EL (cell line): ENCODE measurements at regions not wholly inside any gene's neighbourhood (a gene's known extent, or its start where the extent isn't known, plus 50 kb on each side); places are given as distances from the start of the nearest gene placed in this dataset.
"Not testable (repeated sequence)": the region's sequence is repeated elsewhere in the genome, so short reads cannot be mapped to it uniquely, and the experiment has no call there.

Experiments used
- DNase-seq: peaks from one replicate; pipeline ENCODE4 v3.0.0-alpha.2; 2016

DNA sequence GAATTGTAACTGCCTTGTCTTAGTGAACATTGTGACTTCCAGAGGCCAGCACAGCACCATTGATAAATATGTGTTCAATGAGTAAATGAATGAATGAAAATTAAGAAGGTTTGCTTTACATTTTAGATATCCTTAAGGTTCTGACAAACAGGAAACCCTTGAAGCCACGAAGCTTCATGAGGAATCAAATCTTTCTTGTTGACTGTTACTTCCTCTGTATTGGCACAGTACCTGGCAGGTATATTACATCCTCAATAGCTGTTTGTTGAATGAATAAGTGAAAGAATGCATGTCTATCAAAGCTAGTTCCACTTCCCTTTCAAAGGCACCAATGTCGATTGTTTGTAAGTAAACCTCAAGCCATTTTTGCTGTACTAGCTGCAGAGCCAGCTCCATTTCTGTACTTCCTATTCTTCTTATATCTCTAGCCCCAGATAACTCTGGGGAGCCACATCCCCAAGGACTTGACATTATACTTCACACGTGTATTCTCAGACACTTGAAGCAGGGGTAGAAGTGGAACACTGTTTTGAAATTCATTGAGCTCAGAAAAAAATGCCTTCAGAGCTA, 140.3 kb upstream of the RAG2 start:
- no peak for DNase-seq

DNA sequence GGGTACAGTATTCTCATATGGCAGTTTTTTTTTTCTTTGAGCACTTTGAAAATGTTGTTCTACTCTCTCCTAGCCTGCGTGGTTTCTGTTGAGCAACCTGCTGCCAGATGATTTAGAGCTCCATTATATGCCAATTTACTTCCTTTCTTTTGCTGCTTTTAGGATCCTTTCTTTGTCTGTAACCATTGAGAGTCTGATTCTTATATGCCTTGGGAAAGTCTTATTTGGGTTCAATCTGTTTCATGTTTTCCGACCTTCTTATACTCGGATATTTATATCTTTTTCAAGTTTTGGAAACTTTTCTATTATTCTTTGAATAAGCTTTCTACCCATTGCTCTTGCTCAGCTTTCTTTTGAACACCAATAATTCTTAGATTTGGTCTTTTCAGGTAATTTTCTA, 138.1 kb upstream of the RAG2 start:
- no peak for DNase-seq

DNA sequence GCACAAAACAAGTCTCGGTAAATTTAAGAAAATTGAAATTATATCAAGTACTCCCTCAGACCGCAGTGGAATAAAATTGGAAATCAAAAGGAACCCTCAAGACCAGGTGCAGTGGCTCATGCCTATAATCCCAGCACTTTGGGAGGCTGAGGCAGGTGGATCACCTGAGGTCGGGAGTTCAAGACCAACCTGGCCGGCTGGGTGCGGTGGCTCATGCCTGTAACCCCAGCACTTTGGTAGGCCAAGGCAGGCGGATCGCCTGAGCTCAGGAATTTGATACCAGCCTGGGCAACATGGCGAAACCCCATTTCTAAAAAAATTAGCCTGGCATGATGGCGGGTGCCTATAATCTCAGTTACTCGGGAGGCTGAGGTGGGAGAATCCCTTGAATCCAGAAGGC, 135.7 kb upstream of the RAG2 start:
- DNase-seq, result not testable (repeated sequence)

DNA sequence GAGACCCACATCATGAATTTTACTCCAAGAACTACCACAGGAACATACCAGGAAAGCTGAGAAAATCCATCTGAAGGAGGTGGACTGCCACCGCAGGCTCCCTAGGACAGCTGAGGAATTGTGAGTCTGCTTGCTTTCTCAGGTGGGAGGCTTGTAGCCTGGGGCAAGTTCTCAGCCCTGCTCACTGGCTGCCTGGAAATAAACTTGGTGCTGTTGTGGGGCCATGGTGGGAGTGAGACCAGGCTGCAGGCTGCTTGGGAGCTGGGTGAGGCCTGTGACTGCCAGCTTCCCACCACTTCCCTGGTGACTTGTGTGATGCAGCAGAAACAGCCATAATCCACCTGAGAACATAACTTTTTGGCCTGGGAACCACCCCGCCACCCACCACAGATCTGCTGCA, 132.7 kb upstream of the RAG2 start:
- no peak for DNase-seq

DNA sequence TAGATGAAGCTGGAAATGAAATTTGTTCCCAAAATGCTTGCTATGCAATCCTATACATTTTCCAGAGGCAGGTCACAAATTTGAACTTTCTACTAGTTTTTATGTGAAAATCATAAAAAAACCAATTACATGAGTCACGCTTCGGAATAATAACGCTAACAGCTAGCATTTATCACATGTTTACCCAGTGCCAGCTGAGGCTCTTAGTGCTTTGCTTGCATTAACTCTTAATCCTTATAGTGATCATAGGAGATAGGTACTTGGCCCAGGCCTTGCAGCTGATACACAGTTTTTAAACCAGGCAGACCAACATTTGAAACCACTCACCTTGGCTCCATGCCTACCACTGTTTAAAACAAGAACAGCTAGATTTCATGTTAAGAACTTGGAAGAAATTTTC, 131.8 kb upstream of the RAG2 start:
- DNase-seq, result no peak

DNA sequence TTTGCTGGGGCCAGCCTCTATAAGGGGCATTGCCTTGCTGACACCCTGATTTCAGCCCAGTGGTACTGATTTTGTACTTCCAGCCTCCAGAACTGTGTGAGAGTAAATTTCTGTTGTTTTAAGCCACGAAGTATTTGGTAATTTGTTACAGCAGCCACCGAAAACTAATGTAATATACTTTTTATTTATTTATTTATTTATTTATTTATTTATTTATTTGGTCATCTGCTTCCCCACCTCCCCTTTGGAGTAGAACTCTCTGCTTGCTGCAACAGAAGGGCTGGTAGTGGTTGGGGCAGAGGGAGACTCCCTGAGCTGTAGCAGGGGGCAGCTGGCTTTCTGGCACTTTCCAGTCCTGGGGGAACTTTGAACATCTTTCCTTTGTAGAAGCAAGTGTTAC, 128.4 kb upstream of the RAG2 start:
- DNase-seq, result no peak

DNA sequence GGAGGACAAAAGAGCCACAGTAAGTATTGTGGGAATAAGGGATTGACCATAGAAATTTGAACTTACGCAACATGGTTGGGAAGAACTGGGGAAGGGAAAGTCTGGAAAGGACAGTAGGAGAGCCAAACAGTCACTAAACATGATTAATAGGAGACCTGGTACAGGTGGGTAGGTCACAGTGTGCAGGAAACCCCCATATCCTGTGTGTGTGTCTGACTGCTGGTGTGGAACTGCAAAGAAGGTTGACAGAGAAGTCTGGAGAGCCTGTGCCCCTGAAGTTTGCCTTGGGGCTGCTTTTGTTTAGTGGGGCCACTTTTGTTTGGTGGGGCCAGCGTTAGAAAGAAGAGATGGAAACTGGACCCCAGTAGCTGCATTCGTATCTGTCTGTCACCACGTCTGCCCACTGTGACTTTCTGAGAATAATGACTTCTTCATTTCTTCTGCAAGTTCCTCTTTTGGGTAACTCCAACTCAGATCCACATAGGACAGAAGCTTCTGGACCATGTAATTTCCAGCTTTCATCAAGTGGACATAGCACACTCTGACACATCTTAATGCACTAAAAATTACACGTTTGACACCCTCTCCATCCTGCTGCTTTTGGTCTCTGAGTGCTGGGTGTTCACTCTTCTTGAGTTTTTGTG, 126.8 kb upstream of the RAG2 start:
- DNase-seq, result no peak

DNA sequence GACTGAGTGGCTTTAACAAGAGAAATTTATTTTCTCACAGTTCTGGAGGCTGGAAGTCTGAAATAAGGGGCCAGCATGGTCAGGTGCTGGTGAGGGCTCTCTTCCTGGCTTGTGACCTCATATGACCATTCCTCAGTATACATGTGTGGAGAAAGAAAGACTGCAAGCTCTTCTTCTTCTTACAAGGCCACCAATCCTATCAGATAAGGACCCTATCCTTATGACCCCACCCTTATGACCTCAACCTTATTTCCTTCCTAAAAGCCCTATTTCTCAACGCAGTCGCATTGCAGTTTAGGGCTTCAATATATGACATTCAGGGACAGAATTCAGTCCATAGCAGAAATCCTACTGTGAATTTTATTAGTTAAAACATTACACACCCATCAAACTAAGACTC, 124.4 kb upstream of the RAG2 start:
- DNase-seq, result no peak

DNA sequence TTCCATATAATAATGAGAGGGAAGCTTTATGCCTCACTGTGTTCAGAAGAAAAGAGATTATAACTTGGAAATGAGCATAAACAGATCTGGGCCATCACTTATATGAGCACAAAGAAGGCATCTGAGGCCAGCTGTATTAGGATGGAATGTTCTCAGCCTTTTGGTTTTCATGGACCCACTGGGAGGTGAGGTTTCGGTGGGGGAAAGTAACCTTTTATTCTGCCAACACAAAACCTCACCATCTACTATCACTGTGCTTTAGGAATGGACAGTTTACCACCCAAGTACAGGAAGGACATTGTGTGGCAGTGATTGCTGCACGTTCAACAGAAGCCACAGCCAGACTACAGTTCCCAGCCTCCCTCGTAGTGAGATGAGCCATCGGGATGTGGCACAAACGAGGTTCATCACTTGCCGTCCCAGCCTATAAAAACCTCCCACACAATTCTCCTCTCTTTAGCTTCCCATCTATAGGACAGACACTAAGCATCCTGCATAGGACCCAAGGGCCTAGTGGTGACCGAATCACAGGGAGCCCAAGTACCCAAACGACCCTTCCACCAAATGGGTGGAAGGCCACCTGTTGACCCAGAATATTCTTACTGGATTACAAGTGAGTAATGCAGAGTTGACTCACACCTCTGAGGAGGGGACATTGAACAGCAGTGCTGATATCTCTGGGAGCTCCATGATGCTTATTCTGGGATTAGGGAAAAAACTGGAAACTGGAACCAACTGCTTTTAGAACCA, 121.5 kb upstream of the RAG2 start:
- DNase-seq, result no peak

DNA sequence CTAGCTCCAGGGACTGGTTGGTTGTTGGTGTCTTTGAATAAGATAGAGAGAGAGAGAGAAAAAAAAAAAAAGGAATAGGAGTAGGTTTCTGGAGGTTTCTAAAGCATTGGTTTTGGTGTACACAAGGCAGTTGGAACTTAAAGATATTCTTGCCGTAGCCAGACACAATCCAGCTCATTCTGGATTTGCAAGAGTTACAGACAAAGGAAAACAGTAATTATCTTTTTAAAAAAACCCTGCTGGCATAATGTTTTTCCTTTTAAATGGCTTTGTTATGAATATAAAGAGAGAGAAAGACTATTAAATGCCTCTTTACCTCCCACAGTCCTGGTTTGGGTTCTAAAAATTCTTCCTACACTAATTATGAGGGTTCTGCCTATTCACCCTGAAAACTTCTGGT, 120.4 kb upstream of the RAG2 start:
- DNase-seq, result no peak

DNA sequence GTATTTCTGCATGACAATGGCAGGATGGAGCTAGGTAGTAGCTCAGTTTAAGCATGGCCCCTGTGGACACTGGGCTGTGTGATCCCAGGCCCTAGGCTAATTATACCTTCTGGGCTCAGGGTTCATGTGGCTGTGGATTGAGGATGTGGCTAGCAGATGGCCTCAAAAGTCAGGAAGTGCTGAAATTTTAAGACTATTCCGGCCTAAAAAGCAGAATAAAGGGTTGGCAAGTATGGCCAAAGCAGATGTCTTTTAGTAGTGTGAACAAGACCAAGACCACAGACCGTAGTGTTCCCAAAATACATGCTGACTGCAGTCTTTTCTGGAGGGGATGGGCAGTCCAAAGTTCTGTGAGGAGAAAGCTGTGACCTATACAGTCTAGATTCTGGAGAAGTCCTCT, 115.7 kb upstream of the RAG2 start:
- DNase-seq, result no peak

DNA sequence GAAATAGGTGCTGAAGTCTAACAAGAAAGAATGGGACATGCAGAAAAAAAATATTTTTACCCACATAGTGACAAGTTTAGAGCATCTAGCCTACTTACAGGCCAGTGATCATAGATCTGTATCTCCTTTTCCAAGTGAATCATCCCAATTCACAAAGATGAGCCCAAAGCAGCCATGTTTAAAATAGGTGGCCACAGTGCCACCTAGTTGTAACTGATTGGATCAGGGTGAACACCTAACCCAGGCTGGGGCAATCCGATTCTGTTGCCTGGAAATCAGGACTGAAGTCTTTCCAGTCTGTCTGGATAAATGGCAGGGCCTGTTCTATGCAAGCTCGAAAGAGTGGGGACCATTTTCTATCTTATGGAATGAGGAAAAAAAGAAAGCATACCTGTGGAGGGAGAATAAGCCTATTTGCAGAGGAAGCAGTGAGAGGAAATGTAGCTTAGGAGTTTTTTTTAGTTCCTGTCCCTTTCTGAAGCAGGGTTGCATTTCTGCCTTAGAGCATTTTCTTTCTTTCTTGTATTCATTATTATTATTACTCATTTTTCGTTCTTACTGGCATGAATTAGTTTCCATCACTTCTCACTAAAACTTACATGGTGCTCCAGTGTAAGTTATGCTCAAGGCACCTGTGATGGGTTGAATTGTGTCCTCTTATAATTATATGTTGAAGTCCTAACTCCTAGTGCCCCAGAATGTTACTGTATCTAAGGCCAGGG, 113.2 kb upstream of the RAG2 start:
- no peak for DNase-seq
